GM23338 (cell line): ENCODE measurements at regions not wholly inside any gene's neighbourhood (a gene's known extent, or its start where the extent isn't known, plus 50 kb on each side); places are given as distances from the start of the nearest gene placed in this dataset.

Experiments
- ATAC-seq: fragments of 200-7000 bp; cut with Tn5 transposase; 3 replicates; pipeline ENCODE4 v1.9.1; 2020
- DNase-seq: peaks from one replicate; pipeline ENCODE4 v3.0.0-alpha.2; 2015; ENCODE audit warnings: low spot score
- H2AFZ ChIP-seq: fragments of 200-600 bp; sonication (generic); 2 replicates; pipeline ENCODE4 v1.8.0; 2016; ENCODE audit warnings: antibody characterized with exemption, mild to moderate bottlenecking, moderate library complexity
- H3F3A ChIP-seq: fragments of 200-600 bp; sonication (generic); replicated peaks from 2 replicates; pipeline ENCODE4 v1.8.0; 2017; ENCODE audit warnings: antibody characterized with exemption, mixed run types, low read depth
- H3K27ac ChIP-seq: fragments of 200-600 bp; sonication (generic); 2 replicates; pipeline ENCODE4 v1.6.1; 2016; ENCODE audit warnings: low read depth
- H3K27me3 ChIP-seq: fragments of 200-600 bp; sonication (generic); 2 replicates; pipeline ENCODE4 v1.8.0; 2016; ENCODE audit warnings: mild to moderate bottlenecking, mixed run types, moderate library complexity; ENCODE audit not compliant: insufficient read depth
- H3K36me3 ChIP-seq: fragments of 200-600 bp; sonication (generic); 2 replicates; pipeline ENCODE4 v1.8.0; 2016; ENCODE audit warnings: mild to moderate bottlenecking; ENCODE audit not compliant: insufficient read depth
- H3K4me1 ChIP-seq: fragments of 200-600 bp; sonication (generic); 2 replicates; pipeline ENCODE4 v1.8.0; 2016; ENCODE audit warnings: mild to moderate bottlenecking, moderate library complexity; ENCODE audit not compliant: insufficient read depth
- H3K4me2 ChIP-seq: fragments of 200-600 bp; sonication (generic); 2 replicates; pipeline ENCODE4 v1.7.1; 2017; ENCODE audit warnings: mixed run types
- H3K4me3 ChIP-seq: fragments of 200-600 bp; sonication (generic); 2 replicates; pipeline ENCODE4 v1.6.1; 2016; ENCODE audit warnings: mixed run types
- H3K79me2 ChIP-seq: fragments of 200-600 bp; sonication (generic); replicated peaks from 2 replicates; pipeline ENCODE4 v1.8.0; 2017; ENCODE audit warnings: mild to moderate bottlenecking; ENCODE audit not compliant: insufficient read depth
- H3K9me2 ChIP-seq: fragments of 200-600 bp; sonication (generic); 2 replicates; pipeline ENCODE4 v1.8.0; 2017; ENCODE audit not compliant: insufficient read depth
- H4K20me1 ChIP-seq: fragments of 200-600 bp; sonication (generic); replicated peaks from 2 replicates; pipeline ENCODE4 v1.8.0; 2017; ENCODE audit warnings: mild to moderate bottlenecking; ENCODE audit not compliant: insufficient read depth
- H3K27ac Mint-ChIP-seq: 2 replicates; pipeline ENCODE4 v1.8.0; 2020; ENCODE audit warnings: inconsistent platforms, mild to moderate bottlenecking, moderate library complexity, mixed read lengths
- H3K27me3 Mint-ChIP-seq: 3 replicates; pipeline ENCODE4 v1.8.0; 2022; ENCODE audit warnings: low read depth, mild to moderate bottlenecking, moderate library complexity, mixed read lengths, inconsistent platforms; ENCODE audit not compliant: insufficient read depth, poor library complexity
- H3K36me3 Mint-ChIP-seq: 3 replicates; pipeline ENCODE4 v1.8.0; 2021; ENCODE audit warnings: low read depth, mild to moderate bottlenecking, inconsistent platforms, moderate library complexity, mixed read lengths
- H3K4me1 Mint-ChIP-seq: 3 replicates; pipeline ENCODE4 v1.8.0; 2020; ENCODE audit warnings: mild to moderate bottlenecking, inconsistent platforms, mixed read lengths
- H3K4me3 Mint-ChIP-seq: 3 replicates; pipeline ENCODE4 v1.8.0; 2021; ENCODE audit warnings: moderate library complexity, mild to moderate bottlenecking, inconsistent platforms, mixed read lengths
- H3K9me3 Mint-ChIP-seq: 3 replicates; pipeline ENCODE4 v1.8.0; 2020; ENCODE audit warnings: moderate library complexity, mild to moderate bottlenecking, inconsistent platforms, mixed read lengths
- CTCF ChIP-seq, 2 experiments: fragments of 200-600 bp in 1 of 2; sonication (generic) in 1 of 2; conservative IDR thresholded peaks; 2 replicates each; pipeline versions ENCODE4 v1.5.1 to v1.6.1; 2016 to 2017; ENCODE audit warnings: antibody characterized with exemption in 2 of 2, low read depth in 2 of 2, mild to moderate bottlenecking in 2 of 2, moderate library complexity in 1 of 2
- EZH2phosphoT487 ChIP-seq: fragments of 200-600 bp; sonication (generic); IDR thresholded peaks from one replicate; pipeline ENCODE4 v1.8.1; 2018; ENCODE audit warnings: antibody characterized with exemption; ENCODE audit not compliant: unreplicated experiment
- JUNB ChIP-seq: IDR thresholded peaks from one replicate; pipeline ENCODE4 v1.6.1; 2016; ENCODE audit warnings: antibody characterized with exemption; ENCODE audit not compliant: unreplicated experiment
- NANOG ChIP-seq: IDR thresholded peaks from 2 replicates; pipeline ENCODE4 v1.6.1; 2016; ENCODE audit warnings: antibody characterized with exemption, borderline replicate concordance
- ZNF331 ChIP-seq: fragments of 250-450 bp; sonication (Bioruptor Pico); IDR thresholded peaks from 2 replicates; pipeline ENCODE4 v1.5.0; 2020; ENCODE audit warnings: low read depth, mild to moderate bottlenecking, moderate library complexity
- TF ChIP-seq, protein P1 (sequence below): fragments of 250-450 bp; sonication (Bioruptor Pico); IDR thresholded peaks from 2 replicates; pipeline ENCODE4 v1.5.0; 2020; ENCODE audit warnings: mild to moderate bottlenecking, moderate library complexity
- TF ChIP-seq, protein P2 (sequence below): IDR thresholded peaks from 2 replicates; pipeline ENCODE4 v1.6.1; 2016; ENCODE audit warnings: antibody characterized with exemption

- TF ChIP-seq, protein P1, sequence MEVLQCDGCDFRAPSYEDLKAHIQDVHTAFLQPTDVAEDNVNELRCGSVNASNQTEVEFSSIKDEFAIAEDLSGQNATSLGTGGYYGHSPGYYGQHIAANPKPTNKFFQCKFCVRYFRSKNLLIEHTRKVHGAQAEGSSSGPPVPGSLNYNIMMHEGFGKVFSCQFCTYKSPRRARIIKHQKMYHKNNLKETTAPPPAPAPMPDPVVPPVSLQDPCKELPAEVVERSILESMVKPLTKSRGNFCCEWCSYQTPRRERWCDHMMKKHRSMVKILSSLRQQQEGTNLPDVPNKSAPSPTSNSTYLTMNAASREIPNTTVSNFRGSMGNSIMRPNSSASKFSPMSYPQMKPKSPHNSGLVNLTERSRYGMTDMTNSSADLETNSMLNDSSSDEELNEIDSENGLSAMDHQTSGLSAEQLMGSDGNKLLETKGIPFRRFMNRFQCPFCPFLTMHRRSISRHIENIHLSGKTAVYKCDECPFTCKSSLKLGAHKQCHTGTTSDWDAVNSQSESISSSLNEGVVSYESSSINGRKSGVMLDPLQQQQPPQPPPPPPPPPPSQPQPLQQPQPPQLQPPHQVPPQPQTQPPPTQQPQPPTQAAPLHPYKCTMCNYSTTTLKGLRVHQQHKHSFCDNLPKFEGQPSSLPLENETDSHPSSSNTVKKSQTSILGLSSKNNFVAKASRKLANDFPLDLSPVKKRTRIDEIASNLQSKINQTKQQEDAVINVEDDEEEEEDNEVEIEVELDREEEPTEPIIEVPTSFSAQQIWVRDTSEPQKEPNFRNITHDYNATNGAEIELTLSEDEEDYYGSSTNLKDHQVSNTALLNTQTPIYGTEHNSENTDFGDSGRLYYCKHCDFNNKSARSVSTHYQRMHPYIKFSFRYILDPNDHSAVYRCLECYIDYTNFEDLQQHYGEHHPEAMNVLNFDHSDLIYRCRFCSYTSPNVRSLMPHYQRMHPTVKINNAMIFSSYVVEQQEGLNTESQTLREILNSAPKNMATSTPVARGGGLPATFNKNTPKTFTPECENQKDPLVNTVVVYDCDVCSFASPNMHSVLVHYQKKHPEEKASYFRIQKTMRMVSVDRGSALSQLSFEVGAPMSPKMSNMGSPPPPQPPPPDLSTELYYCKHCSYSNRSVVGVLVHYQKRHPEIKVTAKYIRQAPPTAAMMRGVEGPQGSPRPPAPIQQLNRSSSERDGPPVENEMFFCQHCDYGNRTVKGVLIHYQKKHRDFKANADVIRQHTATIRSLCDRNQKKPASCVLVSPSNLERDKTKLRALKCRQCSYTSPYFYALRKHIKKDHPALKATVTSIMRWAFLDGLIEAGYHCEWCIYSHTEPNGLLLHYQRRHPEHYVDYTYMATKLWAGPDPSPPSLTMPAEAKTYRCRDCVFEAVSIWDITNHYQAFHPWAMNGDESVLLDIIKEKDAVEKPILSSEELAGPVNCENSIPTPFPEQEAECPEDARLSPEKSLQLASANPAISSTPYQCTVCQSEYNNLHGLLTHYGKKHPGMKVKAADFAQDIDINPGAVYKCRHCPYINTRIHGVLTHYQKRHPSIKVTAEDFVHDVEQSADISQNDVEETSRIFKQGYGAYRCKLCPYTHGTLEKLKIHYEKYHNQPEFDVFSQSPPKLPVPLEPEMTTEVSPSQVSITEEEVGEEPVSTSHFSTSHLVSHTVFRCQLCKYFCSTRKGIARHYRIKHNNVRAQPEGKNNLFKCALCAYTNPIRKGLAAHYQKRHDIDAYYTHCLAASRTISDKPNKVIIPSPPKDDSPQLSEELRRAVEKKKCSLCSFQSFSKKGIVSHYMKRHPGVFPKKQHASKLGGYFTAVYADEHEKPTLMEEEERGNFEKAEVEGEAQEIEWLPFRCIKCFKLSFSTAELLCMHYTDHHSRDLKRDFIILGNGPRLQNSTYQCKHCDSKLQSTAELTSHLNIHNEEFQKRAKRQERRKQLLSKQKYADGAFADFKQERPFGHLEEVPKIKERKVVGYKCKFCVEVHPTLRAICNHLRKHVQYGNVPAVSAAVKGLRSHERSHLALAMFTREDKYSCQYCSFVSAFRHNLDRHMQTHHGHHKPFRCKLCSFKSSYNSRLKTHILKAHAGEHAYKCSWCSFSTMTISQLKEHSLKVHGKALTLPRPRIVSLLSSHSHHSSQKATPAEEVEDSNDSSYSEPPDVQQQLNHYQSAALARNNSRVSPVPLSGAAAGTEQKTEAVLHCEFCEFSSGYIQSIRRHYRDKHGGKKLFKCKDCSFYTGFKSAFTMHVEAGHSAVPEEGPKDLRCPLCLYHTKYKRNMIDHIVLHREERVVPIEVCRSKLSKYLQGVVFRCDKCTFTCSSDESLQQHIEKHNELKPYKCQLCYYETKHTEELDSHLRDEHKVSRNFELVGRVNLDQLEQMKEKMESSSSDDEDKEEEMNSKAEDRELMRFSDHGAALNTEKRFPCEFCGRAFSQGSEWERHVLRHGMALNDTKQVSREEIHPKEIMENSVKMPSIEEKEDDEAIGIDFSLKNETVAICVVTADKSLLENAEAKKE: no peak
- TF ChIP-seq EZH2phosphoT487 (no peak), NANOG (no peak)
Measured at GRCh38 chr7:81884817-81885216, 115.0 kb upstream of the HGF start (continued).

- Histone ChIP-seq H3K36me3 (no peaks in the 10 kb centered on the region), H3K27ac (no peak overlapping the region), H3K79me2 (no peaks in the 10 kb centered on the region), H2AFZ (no peak overlapping the region), H4K20me1 (no peaks in the 10 kb centered on the region), H3K4me1 (no peaks in the 10 kb centered on the region), H3K4me2 (no peak overlapping the region), H3K9me2 (no peaks in the 10 kb centered on the region), H3K27me3 (no peaks in the 10 kb centered on the region), H3F3A (no peaks in the 10 kb centered on the region), H3K4me3 (no peak overlapping the region)
- TF ChIP-seq CTCF (conservative IDR thresholded peaks at IDR 0.05; ENCODE audit: low read depth in 2 of 2): no peak
- no peak for TF ChIP-seq NANOG
- TF ChIP-seq, protein P2, sequence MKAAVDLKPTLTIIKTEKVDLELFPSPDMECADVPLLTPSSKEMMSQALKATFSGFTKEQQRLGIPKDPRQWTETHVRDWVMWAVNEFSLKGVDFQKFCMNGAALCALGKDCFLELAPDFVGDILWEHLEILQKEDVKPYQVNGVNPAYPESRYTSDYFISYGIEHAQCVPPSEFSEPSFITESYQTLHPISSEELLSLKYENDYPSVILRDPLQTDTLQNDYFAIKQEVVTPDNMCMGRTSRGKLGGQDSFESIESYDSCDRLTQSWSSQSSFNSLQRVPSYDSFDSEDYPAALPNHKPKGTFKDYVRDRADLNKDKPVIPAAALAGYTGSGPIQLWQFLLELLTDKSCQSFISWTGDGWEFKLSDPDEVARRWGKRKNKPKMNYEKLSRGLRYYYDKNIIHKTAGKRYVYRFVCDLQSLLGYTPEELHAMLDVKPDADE: no peak
- no peak for TF ChIP-seq JUNB
- no peak for TF ChIP-seq ZNF331
- no peaks in the 10 kb centered on the region for H3K9me3 Mint-ChIP-seq
- no peak overlapping the region; the same call in 1 of the 2 replicates for H3K27ac Mint-ChIP-seq
- ATAC-seq (no peak), DNase-seq (no peak)
- H3K36me3 Mint-ChIP-seq: no peaks in the 10 kb centered on the region
- 0 out of 3 replicates have a peak, but pooled peaks cover 2% of the 10 kb centered on the region for H3K4me1 Mint-ChIP-seq
- no peaks in the 10 kb centered on the region for H3K27me3 Mint-ChIP-seq
- no peak overlapping the region for H3K4me3 Mint-ChIP-seq
Measured at GRCh38 chr7:81883801-81884393, 114.0 kb upstream of the HGF start.
